H9 (cell line): ENCODE measurements at regions not wholly inside any gene's neighbourhood (a gene's known extent, or its start where the extent isn't known, plus 50 kb on each side); places are given as distances from the start of the nearest gene placed in this dataset.

ENCODE experiments used
- DNase-seq: peaks from one replicate; pipeline ENCODE4 v3.0.0-alpha.2; 2017
- H2AFZ ChIP-seq: one replicate; pipeline ENCODE4 v1.6.1; 2013; ENCODE audit warnings: mild to moderate bottlenecking, low read length, control low read depth, moderate library complexity
- H2AK5ac ChIP-seq: 2 replicates; pipeline ENCODE4 v1.6.1; 2013; ENCODE audit warnings: low read length, control low read depth, mixed read lengths; ENCODE audit not compliant: insufficient read length
- H2BK120ac ChIP-seq: one replicate; pipeline ENCODE4 v1.6.1; 2013; ENCODE audit warnings: low read depth, mild to moderate bottlenecking, low read length, control low read depth, inconsistent platforms; ENCODE audit not compliant: poor library complexity, severe bottlenecking
- H2BK12ac ChIP-seq: 2 replicates; pipeline ENCODE4 v1.6.1; 2013; ENCODE audit warnings: low read length, control low read depth, mixed read lengths, low read depth; ENCODE audit not compliant: insufficient read length
- H2BK15ac ChIP-seq: 2 replicates; pipeline ENCODE4 v1.6.1; 2013; ENCODE audit warnings: low read depth, low read length, control low read depth
- H2BK20ac ChIP-seq: one replicate; pipeline ENCODE4 v1.6.1; 2013; ENCODE audit warnings: low read depth, mild to moderate bottlenecking, low read length, control low read depth, inconsistent platforms; ENCODE audit not compliant: poor library complexity, severe bottlenecking
- H2BK5ac ChIP-seq: 2 replicates; pipeline ENCODE4 v1.6.1; 2013; ENCODE audit warnings: low read length, control low read depth, mixed read lengths; ENCODE audit not compliant: insufficient read length
- H3K14ac ChIP-seq: 2 replicates; pipeline ENCODE4 v1.6.1; 2013; ENCODE audit warnings: low read length, control low read depth; ENCODE audit not compliant: insufficient read depth
- H3K18ac ChIP-seq: 2 replicates; pipeline ENCODE4 v1.6.1; 2013; ENCODE audit warnings: low read depth, mild to moderate bottlenecking, mixed read lengths, low read length, control low read depth; ENCODE audit not compliant: insufficient read length
- H3K23ac ChIP-seq: 2 replicates; pipeline ENCODE4 v1.6.1; 2013; ENCODE audit warnings: low read length, control low read depth, mixed read lengths, low read depth; ENCODE audit not compliant: insufficient read length
- H3K23me2 ChIP-seq: 2 replicates; pipeline ENCODE4 v1.6.1; 2013; ENCODE audit warnings: low read depth, mild to moderate bottlenecking, mixed read lengths, low read length, control low read depth; ENCODE audit not compliant: insufficient read length, poor library complexity, severe bottlenecking
- H3K27ac ChIP-seq: 2 replicates; pipeline ENCODE4 v1.5.1; 2013; ENCODE audit warnings: low read length, control low read depth, mixed read lengths, low read depth; ENCODE audit not compliant: insufficient read length
- H3K27me3 ChIP-seq: 2 replicates; pipeline ENCODE4 v1.6.1; 2013; ENCODE audit warnings: low read length, control low read depth, inconsistent platforms; ENCODE audit not compliant: insufficient read depth
- H3K4ac ChIP-seq: 2 replicates; pipeline ENCODE4 v1.6.1; 2013; ENCODE audit warnings: low read depth, mild to moderate bottlenecking, control low read depth, inconsistent platforms, low read length, moderate library complexity
- H3K4me1 ChIP-seq: 2 replicates; pipeline ENCODE4 v1.6.1; 2013; ENCODE audit warnings: low read length, control low read depth, inconsistent platforms; ENCODE audit not compliant: insufficient read depth
- H3K4me2 ChIP-seq: 2 replicates; pipeline ENCODE4 v1.6.1; 2013; ENCODE audit warnings: low read length, control low read depth, mixed read lengths; ENCODE audit not compliant: insufficient read length, insufficient read depth
- H3K56ac ChIP-seq: 2 replicates; pipeline ENCODE4 v1.6.1; 2013; ENCODE audit warnings: low read depth, mild to moderate bottlenecking, mixed read lengths, low read length, control low read depth; ENCODE audit not compliant: insufficient read length
- H3K79me1 ChIP-seq: 2 replicates; pipeline ENCODE4 v1.6.1; 2013; ENCODE audit warnings: low read depth, mild to moderate bottlenecking, moderate library complexity, low read length, control low read depth, inconsistent platforms; ENCODE audit not compliant: insufficient read depth, poor library complexity, severe bottlenecking
- H3K79me2 ChIP-seq: 2 replicates; pipeline ENCODE4 v1.6.1; 2013; ENCODE audit warnings: low read length, control low read depth, inconsistent platforms; ENCODE audit not compliant: insufficient read depth
- H3K9ac ChIP-seq: 2 replicates; pipeline ENCODE4 v1.6.1; 2013; ENCODE audit warnings: low read length, control low read depth, mixed read lengths; ENCODE audit not compliant: insufficient read length; ENCODE audit errors: extremely low read depth
- H3K9me3 ChIP-seq: one replicate; pipeline ENCODE4 v1.6.1; 2013; ENCODE audit warnings: low read depth, low read length, inconsistent platforms; ENCODE audit not compliant: control insufficient read depth
- H3T11ph ChIP-seq: one replicate; pipeline ENCODE4 v1.6.1; 2013; ENCODE audit warnings: mild to moderate bottlenecking, low read length, control low read depth, inconsistent platforms
- H4K20me1 ChIP-seq: one replicate; pipeline ENCODE4 v1.6.1; 2013; ENCODE audit not compliant: control insufficient read depth, insufficient read length, insufficient read depth
- H4K5ac ChIP-seq: 2 replicates; pipeline ENCODE4 v1.6.1; 2013; ENCODE audit warnings: low read depth, mild to moderate bottlenecking, mixed read lengths, low read length, control low read depth; ENCODE audit not compliant: insufficient read length
- H4K8ac ChIP-seq: replicated peaks from 2 replicates; pipeline ENCODE4 v1.6.1; 2013; ENCODE audit warnings: low read length, control low read depth, mixed read lengths, low read depth; ENCODE audit not compliant: insufficient read length
- H4K91ac ChIP-seq: 2 replicates; pipeline ENCODE4 v1.6.1; 2013; ENCODE audit warnings: low read depth, mild to moderate bottlenecking, moderate library complexity, mixed read lengths, low read length, control low read depth; ENCODE audit not compliant: insufficient read length
- H3K27ac Mint-ChIP-seq, 3 experiments: 2 replicates in 2 of 3; 3 replicates in 1 of 3; pipeline ENCODE4 v1.8.0; 2020 to 2021; ENCODE audit warnings: mixed read lengths in 3 of 3, mild to moderate bottlenecking in 1 of 3, moderate library complexity in 1 of 3
- H3K27me3 Mint-ChIP-seq: 2 replicates; pipeline ENCODE4 v1.8.0; 2021; ENCODE audit warnings: low read depth, mild to moderate bottlenecking, moderate library complexity, mixed read lengths
- H3K36me3 Mint-ChIP-seq, 3 experiments: 2 replicates in 2 of 3; 3 replicates in 1 of 3; pipeline ENCODE4 v1.8.0; 2020 to 2021; ENCODE audit warnings: low read depth in 3 of 3, mixed read lengths in 3 of 3; ENCODE audit not compliant: insufficient read depth in 1 of 3
- H3K4me1 Mint-ChIP-seq, 2 experiments: 2 replicates each; pipeline ENCODE4 v1.8.0; 2020; ENCODE audit warnings: mixed read lengths in 2 of 2
- H3K4me3 Mint-ChIP-seq, 2 experiments: 2 replicates in 1 of 2; 3 replicates in 1 of 2; pipeline ENCODE4 v1.8.0; 2020 to 2021; ENCODE audit warnings: mild to moderate bottlenecking in 2 of 2, mixed read lengths in 2 of 2, moderate library complexity in 1 of 2
- H3K9me3 Mint-ChIP-seq, 2 experiments: 2 replicates in 1 of 2; 3 replicates in 1 of 2; pipeline ENCODE4 v1.8.0; 2020; ENCODE audit warnings: mild to moderate bottlenecking in 2 of 2, mixed read lengths in 2 of 2, moderate library complexity in 1 of 2
- WGBS: extraction: QIAGEN DNeasy Blood & Tissue Kit; methylation state at CpG from one replicate; pipeline ENCODE4 v1.1.7; 2013; ENCODE audit warnings: missing lambda C conversion rate, low lambda C conversion rate, mixed read lengths; ENCODE audit not compliant: insufficient read length; ENCODE audit errors: extremely low coverage; 5-methylcytosine and 5-hydroxymethylcytosine counted together
- TF ChIP-seq, protein P1 (sequence below): fragments of 200-600 bp; sonication (generic); conservative IDR thresholded peaks from 3 replicates; pipeline ENCODE4 v1.8.0; 2021; ENCODE audit warnings: antibody characterized with exemption, mild to moderate bottlenecking

DNA sequence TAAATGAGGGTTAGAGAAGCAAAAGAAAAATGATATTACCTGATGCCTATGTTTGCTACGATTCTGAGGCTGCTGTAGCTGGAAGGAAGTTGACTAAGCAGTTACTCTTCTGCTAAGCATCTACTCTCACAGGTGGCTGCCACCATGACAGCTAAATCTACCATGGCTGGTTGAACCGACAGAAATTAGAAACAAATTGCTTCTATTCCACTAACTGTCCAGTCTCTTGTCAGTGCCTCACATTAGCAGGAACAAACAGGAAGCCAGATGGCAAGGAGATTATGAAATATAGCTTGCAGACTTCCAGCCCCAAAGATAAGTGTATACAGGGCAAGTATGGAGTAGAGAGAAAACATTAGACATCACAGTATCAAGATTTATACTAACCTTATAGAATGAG, 59.4 kb upstream of the TMEM200A start:
- TF ChIP-seq, protein P1, sequence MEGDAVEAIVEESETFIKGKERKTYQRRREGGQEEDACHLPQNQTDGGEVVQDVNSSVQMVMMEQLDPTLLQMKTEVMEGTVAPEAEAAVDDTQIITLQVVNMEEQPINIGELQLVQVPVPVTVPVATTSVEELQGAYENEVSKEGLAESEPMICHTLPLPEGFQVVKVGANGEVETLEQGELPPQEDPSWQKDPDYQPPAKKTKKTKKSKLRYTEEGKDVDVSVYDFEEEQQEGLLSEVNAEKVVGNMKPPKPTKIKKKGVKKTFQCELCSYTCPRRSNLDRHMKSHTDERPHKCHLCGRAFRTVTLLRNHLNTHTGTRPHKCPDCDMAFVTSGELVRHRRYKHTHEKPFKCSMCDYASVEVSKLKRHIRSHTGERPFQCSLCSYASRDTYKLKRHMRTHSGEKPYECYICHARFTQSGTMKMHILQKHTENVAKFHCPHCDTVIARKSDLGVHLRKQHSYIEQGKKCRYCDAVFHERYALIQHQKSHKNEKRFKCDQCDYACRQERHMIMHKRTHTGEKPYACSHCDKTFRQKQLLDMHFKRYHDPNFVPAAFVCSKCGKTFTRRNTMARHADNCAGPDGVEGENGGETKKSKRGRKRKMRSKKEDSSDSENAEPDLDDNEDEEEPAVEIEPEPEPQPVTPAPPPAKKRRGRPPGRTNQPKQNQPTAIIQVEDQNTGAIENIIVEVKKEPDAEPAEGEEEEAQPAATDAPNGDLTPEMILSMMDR: no peak
- no peak overlapping the region for H3K9ac ChIP-seq
- no peak overlapping the region for H3K4ac ChIP-seq
- no peaks in the 10 kb centered on the region for H3K9me3 ChIP-seq
- H3K14ac ChIP-seq: no peak overlapping the region
- Mint-ChIP-seq H3K27ac (no peak overlapping the region), H3K4me1 (no peaks in the 10 kb centered on the region), H3K27me3 (no peaks in the 10 kb centered on the region), H3K9me3 (peaks cover 0 to 3% of the 10 kb centered on the region in 2 experiments; a peak in 1 of 5 replicates), H3K4me3 (no peak overlapping the region), H3K36me3 (no peaks in the 10 kb centered on the region)
- H3K23ac ChIP-seq: no peak overlapping the region
- H2BK120ac ChIP-seq: no peak overlapping the region
- H2AK5ac ChIP-seq: no peak overlapping the region
- no peaks in the 10 kb centered on the region for H3K4me1 ChIP-seq
- H3K79me2 ChIP-seq: no peaks in the 10 kb centered on the region
- H3K4me2 ChIP-seq: no peak overlapping the region
- H3K27ac ChIP-seq: no peak overlapping the region
- no peaks in the 10 kb centered on the region for H3K23me2 ChIP-seq
- no peaks in the 10 kb centered on the region for H3K79me1 ChIP-seq
- H4K5ac ChIP-seq: no peak overlapping the region
- H4K8ac ChIP-seq: no peak overlapping the region
- H2BK5ac ChIP-seq: no peak overlapping the region
- DNase-seq: no peak
- H2BK15ac ChIP-seq: no peak overlapping the region
- H4K20me1 ChIP-seq: no peaks in the 10 kb centered on the region
- H2AFZ ChIP-seq: no peak overlapping the region
- H4K91ac ChIP-seq: no peak overlapping the region
- no peak overlapping the region for H2BK12ac ChIP-seq
- WGBS: no CpG with 5 or more reads among the region's 2 CpGs
- H2BK20ac ChIP-seq: no peak overlapping the region
- no peak overlapping the region for H3K18ac ChIP-seq
- H3K56ac ChIP-seq: no peak overlapping the region
- H3K27me3 ChIP-seq: no peaks in the 10 kb centered on the region
- no peak overlapping the region for H3T11ph ChIP-seq
